ENCODE measurements at regions not wholly inside any gene's neighbourhood (a gene's known extent, or its start where the extent isn't known, plus 50 kb on each side); places are given as distances from the start of the nearest gene placed in this dataset.

DNA sequence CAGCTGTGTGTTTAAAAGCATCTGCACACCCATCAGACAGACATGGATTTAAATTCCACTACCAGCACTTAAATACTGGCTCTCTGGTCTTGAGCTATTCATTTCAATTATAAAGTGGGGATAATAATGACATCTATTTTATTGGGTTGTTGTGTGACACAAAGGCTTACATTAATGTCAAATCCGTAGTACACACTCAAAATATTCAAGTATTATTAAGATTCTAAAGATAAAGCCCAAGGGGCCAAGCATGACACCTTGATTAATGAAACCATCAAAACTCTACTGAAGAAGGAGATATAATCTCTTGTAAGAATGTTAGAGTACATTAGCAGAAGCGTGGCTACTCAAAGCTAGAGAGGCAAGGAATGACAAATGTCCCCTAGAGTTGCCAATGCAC lies 743.0 kb downstream of the KCTD16 start:
- H3K9ac ChIP-seq (ENCODE audit: insufficient read length): no peak overlapping the region
- no peaks in the 10 kb centered on the region for H3K36me3 ChIP-seq (ENCODE audit: insufficient read depth, low read length)
- H3K9me3 ChIP-seq (ENCODE audit: low read depth, low read length): no peaks in the 10 kb centered on the region
- no peak overlapping the region for H3K27ac ChIP-seq
- no peak for TF ChIP-seq EZH2 (IDR thresholded peaks at IDR 0.05)
- TF ChIP-seq POLR2AphosphoS5 (IDR thresholded peaks at IDR 0.05; ENCODE audit: borderline replicate concordance, low read depth, low read length): no peak
- no peak for TF ChIP-seq FOXP2 (optimal IDR thresholded peaks at IDR 0.05; ENCODE audit: control extremely low read depth, extremely low read length, insufficient read depth)
- no peak overlapping the region for H3K4me3 ChIP-seq
- no peak for DNase-seq (ENCODE audit: low read depth, low spot score)

DNA sequence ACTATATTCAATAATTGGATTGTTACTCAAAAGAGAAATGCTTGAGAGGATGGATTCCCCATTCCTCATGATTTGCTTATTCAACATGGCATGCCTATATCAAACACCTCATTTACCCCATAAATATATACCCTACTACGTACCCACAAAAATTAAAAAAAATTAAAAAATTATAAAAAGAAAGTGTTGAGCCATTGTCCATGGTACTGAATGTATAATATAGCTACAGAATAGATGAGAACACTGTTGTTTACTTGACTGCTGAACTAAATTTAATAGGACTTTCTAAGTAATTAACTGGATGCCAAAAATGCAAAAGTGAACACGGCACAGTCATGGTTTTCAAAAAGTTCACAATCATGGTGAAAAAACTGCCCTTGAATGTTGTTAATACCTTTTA lies 725.8 kb downstream of the KCTD16 start:
- H3K9ac ChIP-seq (ENCODE audit: insufficient read length): no peak overlapping the region
- H3K27ac ChIP-seq: no peak overlapping the region
- DNase-seq (ENCODE audit: low read depth, low spot score): no peak
- no peaks in the 10 kb centered on the region for H3K36me3 ChIP-seq (ENCODE audit: insufficient read depth, low read length)
- no peaks in the 10 kb centered on the region for H3K9me3 ChIP-seq (ENCODE audit: low read depth, low read length)
- H3K4me3 ChIP-seq: no peak overlapping the region
- TF ChIP-seq EZH2 (IDR thresholded peaks at IDR 0.05) (no peak), FOXP2 (optimal IDR thresholded peaks at IDR 0.05; ENCODE audit: control extremely low read depth, extremely low read length, insufficient read depth) (no peak), POLR2AphosphoS5 (IDR thresholded peaks at IDR 0.05; ENCODE audit: borderline replicate concordance, low read depth, low read length) (no peak)

DNA sequence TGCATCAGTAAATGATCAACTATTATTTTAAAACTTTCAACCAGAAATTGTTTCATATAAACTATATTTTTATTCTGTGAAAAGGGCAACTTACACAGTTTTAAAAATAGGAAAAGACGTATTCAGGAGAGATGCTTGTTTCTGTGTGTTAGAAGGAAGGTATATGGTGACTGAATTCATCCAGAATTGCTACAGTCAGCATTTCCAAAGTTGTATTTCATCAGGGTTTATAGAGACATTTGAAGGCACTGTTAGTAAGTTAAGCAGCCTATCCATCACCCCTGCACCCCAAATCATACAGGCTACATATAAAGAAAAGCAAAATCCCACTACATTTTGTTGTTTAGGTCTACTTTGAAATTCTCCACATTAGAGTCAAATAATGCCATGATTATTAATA lies 716.0 kb downstream of the KCTD16 start:
- no peak for DNase-seq (ENCODE audit: low read depth, low spot score)
- Histone ChIP-seq H3K27ac (no peak overlapping the region), H3K9me3 (ENCODE audit: low read depth, low read length) (no peaks in the 10 kb centered on the region), H3K4me3 (no peak overlapping the region), H3K36me3 (ENCODE audit: insufficient read depth, low read length) (no peaks in the 10 kb centered on the region), H3K9ac (ENCODE audit: insufficient read length) (no peak overlapping the region)
- TF ChIP-seq EZH2 (IDR thresholded peaks at IDR 0.05) (no peak), POLR2AphosphoS5 (IDR thresholded peaks at IDR 0.05; ENCODE audit: borderline replicate concordance, low read depth, low read length) (no peak), FOXP2 (optimal IDR thresholded peaks at IDR 0.05; ENCODE audit: control extremely low read depth, extremely low read length, insufficient read depth) (no peak)

DNA sequence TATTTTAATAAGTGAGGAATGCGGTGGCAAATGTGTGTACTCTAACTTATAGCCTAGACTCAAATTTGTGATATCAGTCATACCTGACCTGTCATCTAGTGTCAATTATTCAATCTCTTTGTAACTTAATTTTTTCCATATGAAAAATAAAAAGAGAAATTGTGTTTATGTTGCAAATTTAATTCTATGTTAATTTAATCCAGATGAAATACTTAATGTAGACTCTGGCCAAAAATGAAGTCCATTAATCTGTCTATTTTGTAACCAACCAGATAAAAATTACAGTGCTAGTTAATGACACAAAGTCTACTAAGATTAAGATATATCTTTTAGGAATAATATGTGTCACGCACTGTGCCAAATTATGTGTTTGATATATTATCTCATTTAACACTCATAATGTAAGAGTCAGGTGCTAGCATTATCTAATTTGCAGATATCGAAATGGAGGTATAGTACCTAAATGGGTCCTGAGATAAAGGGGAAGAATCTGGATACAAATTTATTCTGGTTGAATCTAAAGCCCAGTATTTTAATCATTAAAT lies 712.1 kb downstream of the KCTD16 start:
- H3K9ac ChIP-seq (ENCODE audit: insufficient read length): no peak overlapping the region
- H3K4me3 ChIP-seq: no peak overlapping the region
- no peaks in the 10 kb centered on the region for H3K9me3 ChIP-seq (ENCODE audit: low read depth, low read length)
- no peaks in the 10 kb centered on the region for H3K36me3 ChIP-seq (ENCODE audit: insufficient read depth, low read length)
- DNase-seq (ENCODE audit: low read depth, low spot score): no peak
- H3K27ac ChIP-seq: no peak overlapping the region
- no peak for TF ChIP-seq POLR2AphosphoS5 (IDR thresholded peaks at IDR 0.05; ENCODE audit: borderline replicate concordance, low read depth, low read length)
- no peak for TF ChIP-seq FOXP2 (optimal IDR thresholded peaks at IDR 0.05; ENCODE audit: control extremely low read depth, extremely low read length, insufficient read depth)
- TF ChIP-seq EZH2 (IDR thresholded peaks at IDR 0.05): no peak

DNA sequence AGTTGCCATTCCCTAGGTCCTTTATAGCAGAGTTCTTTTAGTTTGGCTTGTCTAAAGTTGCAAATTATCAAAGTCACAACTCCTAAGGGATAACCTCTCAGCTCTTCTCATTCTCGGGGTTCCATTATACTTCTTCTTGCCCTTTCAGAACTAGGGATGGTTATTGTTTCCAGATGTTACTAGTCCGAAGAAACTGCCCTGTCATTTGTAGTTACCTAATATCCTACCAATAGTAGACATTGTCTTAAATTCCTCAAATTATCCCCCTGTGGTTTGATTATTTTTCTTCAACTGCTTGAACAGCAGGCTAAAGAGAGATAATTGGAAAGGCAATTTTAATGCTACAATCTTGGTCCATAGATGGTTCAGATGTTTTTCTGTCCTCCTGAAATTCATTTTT lies 709.8 kb downstream of the KCTD16 start:
- H3K27ac ChIP-seq: no peak overlapping the region
- H3K9me3 ChIP-seq (ENCODE audit: low read depth, low read length): no peaks in the 10 kb centered on the region
- no peaks in the 10 kb centered on the region for H3K36me3 ChIP-seq (ENCODE audit: insufficient read depth, low read length)
- H3K4me3 ChIP-seq: no peak overlapping the region
- H3K9ac ChIP-seq (ENCODE audit: insufficient read length): no peak overlapping the region
- DNase-seq (ENCODE audit: low read depth, low spot score): no peak
- TF ChIP-seq FOXP2 (optimal IDR thresholded peaks at IDR 0.05; ENCODE audit: control extremely low read depth, extremely low read length, insufficient read depth): no peak
- no peak for TF ChIP-seq EZH2 (IDR thresholded peaks at IDR 0.05)
- TF ChIP-seq POLR2AphosphoS5 (IDR thresholded peaks at IDR 0.05; ENCODE audit: borderline replicate concordance, low read depth, low read length): no peak

DNA sequence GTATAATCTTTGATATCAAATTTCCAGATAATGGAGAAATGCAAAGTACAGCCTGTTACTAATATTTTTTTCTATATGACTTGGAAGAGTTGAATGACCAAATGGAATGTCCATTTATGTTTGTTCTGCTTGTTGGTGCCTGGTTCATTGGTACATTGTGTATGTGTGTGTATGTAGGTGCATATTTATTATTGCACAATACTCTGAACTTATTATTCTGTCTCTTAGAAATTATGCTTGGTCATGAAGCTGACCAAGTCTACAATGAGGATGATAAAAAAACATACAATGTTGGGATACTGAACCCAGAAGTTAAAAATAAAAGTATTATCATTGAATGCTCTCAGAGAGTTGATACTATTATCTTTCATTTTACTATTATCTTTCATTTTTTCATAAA lies 706.3 kb downstream of the KCTD16 start:
- no peak for DNase-seq (ENCODE audit: low read depth, low spot score)
- Histone ChIP-seq H3K4me3 (no peak overlapping the region), H3K9me3 (ENCODE audit: low read depth, low read length) (no peaks in the 10 kb centered on the region), H3K9ac (ENCODE audit: insufficient read length) (no peak overlapping the region), H3K27ac (no peak overlapping the region), H3K36me3 (ENCODE audit: insufficient read depth, low read length) (no peaks in the 10 kb centered on the region)
- no peak for TF ChIP-seq EZH2 (IDR thresholded peaks at IDR 0.05)
- TF ChIP-seq FOXP2 (optimal IDR thresholded peaks at IDR 0.05; ENCODE audit: control extremely low read depth, extremely low read length, insufficient read depth): no peak
- no peak for TF ChIP-seq POLR2AphosphoS5 (IDR thresholded peaks at IDR 0.05; ENCODE audit: borderline replicate concordance, low read depth, low read length)

DNA sequence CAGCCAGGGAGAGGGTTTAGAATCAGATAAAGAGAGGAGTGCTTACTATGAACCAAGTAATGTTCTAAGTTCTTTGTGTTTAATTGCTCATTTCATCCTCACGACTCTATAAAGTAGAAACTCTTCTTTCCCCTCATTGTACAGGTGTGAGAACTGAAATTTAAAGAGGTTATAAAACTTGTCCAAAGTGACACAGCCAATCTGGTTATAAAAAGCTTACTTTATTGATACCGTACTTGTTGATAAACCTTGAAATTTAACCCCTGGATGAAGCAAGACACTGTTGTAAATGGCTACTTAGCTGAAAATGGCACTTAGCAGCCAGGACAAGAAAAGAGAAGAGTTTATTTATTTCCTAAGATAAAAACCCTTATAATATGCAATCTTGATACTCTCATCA lies 702.4 kb downstream of the KCTD16 start:
- DNase-seq (ENCODE audit: low read depth, low spot score): no peak
- Histone ChIP-seq H3K4me3 (no peak overlapping the region), H3K27ac (no peak overlapping the region), H3K36me3 (ENCODE audit: insufficient read depth, low read length) (no peaks in the 10 kb centered on the region), H3K9me3 (ENCODE audit: low read depth, low read length) (no peaks in the 10 kb centered on the region), H3K9ac (ENCODE audit: insufficient read length) (no peak overlapping the region)
- TF ChIP-seq POLR2AphosphoS5 (IDR thresholded peaks at IDR 0.05; ENCODE audit: borderline replicate concordance, low read depth, low read length) (no peak), EZH2 (IDR thresholded peaks at IDR 0.05) (no peak), FOXP2 (optimal IDR thresholded peaks at IDR 0.05; ENCODE audit: control extremely low read depth, extremely low read length, insufficient read depth) (no peak)

DNA sequence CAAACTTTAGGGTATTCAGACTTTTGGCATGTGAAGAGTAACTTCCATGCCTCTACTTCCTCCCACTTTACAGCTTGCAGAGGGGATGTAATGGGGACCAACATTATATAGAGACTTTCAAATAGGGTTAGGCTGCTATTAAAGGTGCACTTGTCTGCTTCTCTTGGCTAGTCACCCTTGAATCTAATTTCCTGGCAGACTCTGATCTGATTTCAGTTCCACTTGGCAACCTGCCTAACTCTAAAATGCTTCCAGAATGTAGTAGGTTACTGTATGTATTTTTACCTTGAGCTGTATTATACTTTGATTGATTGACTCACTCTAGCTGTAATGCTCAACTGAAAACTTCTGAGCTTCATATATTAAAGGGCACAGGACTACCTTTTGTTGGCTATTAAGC lies 693.4 kb downstream of the KCTD16 start:
- Histone ChIP-seq H3K27ac (no peak overlapping the region), H3K9me3 (ENCODE audit: low read depth, low read length) (no peaks in the 10 kb centered on the region), H3K4me3 (no peak overlapping the region), H3K36me3 (ENCODE audit: insufficient read depth, low read length) (no peaks in the 10 kb centered on the region), H3K9ac (ENCODE audit: insufficient read length) (no peak overlapping the region)
- DNase-seq (ENCODE audit: low read depth, low spot score): no peak
- TF ChIP-seq EZH2 (IDR thresholded peaks at IDR 0.05) (no peak), POLR2AphosphoS5 (IDR thresholded peaks at IDR 0.05; ENCODE audit: borderline replicate concordance, low read depth, low read length) (no peak), FOXP2 (optimal IDR thresholded peaks at IDR 0.05; ENCODE audit: control extremely low read depth, extremely low read length, insufficient read depth) (no peak)

DNA sequence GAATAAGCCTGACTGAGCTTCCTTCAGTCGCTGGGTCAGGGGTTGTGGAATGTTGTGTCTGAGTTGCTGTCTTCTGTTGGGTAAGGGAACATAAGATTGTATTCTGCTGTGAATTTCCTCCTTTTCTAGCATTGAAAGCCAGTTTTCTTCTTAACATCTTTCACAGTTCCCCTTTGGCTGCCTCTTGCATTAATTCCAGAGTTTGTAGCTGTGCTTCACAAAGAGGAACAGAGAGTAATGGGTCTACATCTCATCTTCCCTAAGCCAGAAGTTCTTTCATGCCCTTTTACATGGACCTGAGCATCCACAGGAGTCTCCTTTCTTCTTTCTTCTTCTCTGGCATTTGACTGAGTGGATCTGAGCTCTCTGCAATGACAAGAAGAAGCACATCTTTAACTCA lies 686.8 kb downstream of the KCTD16 start:
- Histone ChIP-seq H3K27ac (no peak overlapping the region), H3K36me3 (ENCODE audit: insufficient read depth, low read length) (no peaks in the 10 kb centered on the region), H3K9ac (ENCODE audit: insufficient read length) (no peak overlapping the region), H3K9me3 (ENCODE audit: low read depth, low read length) (no peaks in the 10 kb centered on the region), H3K4me3 (no peak overlapping the region)
- DNase-seq (ENCODE audit: low read depth, low spot score): no peak
- TF ChIP-seq FOXP2 (optimal IDR thresholded peaks at IDR 0.05; ENCODE audit: control extremely low read depth, extremely low read length, insufficient read depth) (no peak), EZH2 (IDR thresholded peaks at IDR 0.05) (no peak), POLR2AphosphoS5 (IDR thresholded peaks at IDR 0.05; ENCODE audit: borderline replicate concordance, low read depth, low read length) (no peak)

Measured in SK-N-MC (cell line).